GM12864 (cell line): ENCODE measurements at regions not wholly inside any gene's neighbourhood (a gene's known extent, or its start where the extent isn't known, plus 50 kb on each side); places are given as distances from the start of the nearest gene placed in this dataset.

Experiments
- DNase-seq: peaks from one replicate; pipeline ENCODE4 v3.0.0-alpha.2; 2011; ENCODE audit warnings: low read depth
- H3K4me3 ChIP-seq: 2 replicates; pipeline ENCODE4 v1.5.1; 2011; ENCODE audit warnings: mild to moderate bottlenecking, low read depth, low read length, control low read depth
- TF ChIP-seq, protein P1 (sequence below): IDR thresholded peaks from 2 replicates; pipeline ENCODE4 v1.5.1; 2011; ENCODE audit warnings: low read depth, mild to moderate bottlenecking, moderate library complexity, low read length, control low read depth, inconsistent platforms; ENCODE audit errors: missing control alignments

DNA sequence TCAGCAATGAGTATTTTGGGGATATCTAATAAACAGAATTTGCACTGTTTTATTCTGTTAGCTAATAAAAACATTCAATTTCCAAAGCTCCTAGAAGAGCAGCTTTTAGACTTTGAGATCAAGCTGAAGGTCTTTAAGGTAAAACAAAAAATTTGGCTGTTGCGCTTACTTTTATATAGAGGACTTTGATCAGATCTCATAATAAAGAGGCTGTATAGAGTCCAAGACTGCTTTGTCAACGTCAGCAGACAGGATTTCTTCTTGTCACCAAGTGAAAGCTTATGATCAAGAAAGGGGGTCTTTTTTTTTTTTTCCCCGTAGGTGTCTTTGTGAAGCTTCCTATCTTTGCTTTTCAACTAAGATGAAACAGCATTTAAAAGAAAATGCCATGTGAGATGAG, 556.5 kb upstream of the SLC35B3 start:
- no peak for DNase-seq
- TF ChIP-seq, protein P1, sequence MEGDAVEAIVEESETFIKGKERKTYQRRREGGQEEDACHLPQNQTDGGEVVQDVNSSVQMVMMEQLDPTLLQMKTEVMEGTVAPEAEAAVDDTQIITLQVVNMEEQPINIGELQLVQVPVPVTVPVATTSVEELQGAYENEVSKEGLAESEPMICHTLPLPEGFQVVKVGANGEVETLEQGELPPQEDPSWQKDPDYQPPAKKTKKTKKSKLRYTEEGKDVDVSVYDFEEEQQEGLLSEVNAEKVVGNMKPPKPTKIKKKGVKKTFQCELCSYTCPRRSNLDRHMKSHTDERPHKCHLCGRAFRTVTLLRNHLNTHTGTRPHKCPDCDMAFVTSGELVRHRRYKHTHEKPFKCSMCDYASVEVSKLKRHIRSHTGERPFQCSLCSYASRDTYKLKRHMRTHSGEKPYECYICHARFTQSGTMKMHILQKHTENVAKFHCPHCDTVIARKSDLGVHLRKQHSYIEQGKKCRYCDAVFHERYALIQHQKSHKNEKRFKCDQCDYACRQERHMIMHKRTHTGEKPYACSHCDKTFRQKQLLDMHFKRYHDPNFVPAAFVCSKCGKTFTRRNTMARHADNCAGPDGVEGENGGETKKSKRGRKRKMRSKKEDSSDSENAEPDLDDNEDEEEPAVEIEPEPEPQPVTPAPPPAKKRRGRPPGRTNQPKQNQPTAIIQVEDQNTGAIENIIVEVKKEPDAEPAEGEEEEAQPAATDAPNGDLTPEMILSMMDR = no peak
- H3K4me3 ChIP-seq = no peak overlapping the region

DNA sequence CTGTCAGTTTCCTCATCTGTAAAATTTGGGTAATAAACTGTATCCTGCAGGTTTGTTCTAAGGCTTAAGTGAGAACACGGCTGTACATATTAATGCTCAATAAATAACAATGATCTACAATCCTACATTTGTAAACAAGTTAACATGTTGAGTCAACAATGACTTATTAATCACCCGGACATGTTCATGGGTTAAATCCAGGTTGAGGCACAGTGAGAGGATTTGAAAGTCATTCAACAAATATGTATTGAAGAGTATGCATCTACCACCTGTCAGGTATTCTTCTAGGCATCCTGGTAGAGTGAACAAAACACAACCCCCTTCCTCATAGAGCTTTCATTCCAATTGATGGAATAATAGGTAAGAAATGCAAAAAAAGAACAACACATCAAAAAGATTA, 554.7 kb upstream of the SLC35B3 start:
- no peak overlapping the region for H3K4me3 ChIP-seq
- no peak for DNase-seq
- TF ChIP-seq, protein P1 = no peak

- DNase-seq = peak; percentile 3
- no peak overlapping the region for H3K4me3 ChIP-seq
- TF ChIP-seq, protein P1 = peak; percentile 86
Observed at GRCh38 chr6:8983202-8983688, 547.9 kb upstream of the SLC35B3 start.

DNA sequence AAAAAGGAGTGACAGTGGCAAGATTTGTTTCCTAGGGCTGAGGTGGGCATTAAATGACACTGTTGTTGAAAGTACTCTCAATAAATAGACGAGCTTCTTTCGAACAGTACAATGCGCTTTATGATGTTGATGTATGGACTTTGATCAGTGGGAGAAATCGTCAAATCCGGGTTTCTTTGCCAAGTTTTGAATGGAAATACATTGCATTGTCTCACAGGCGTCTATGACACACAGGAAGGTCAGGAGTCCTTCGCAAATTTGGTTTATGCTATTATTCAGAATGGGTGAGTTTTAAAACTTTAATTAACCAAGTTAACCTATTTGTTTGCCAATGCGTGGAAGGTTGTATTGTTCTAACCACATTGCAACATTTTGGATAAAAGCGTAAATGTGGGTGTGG, 547.3 kb upstream of the SLC35B3 start:
- TF ChIP-seq, protein P1 = no peak
- no peak overlapping the region for H3K4me3 ChIP-seq
- DNase-seq = no peak

DNA sequence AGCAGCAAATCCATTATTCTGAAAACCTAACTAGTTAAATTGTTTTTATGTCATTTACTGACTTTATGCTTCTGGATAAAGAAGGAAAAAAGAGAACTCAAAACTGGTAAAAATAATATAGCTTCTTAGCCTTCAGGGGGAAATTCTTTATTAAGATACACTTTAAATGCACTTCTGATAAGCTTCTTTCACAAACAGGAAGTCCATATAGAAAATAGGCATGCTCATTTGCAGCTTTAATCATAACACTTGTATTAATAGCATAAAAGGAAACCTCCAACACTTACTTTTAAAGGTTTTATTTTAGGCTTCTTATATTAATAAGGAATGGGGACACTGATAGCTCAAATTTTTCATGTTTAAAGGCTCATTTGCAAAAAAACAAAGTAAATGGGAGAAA, 538.0 kb upstream of the SLC35B3 start:
- no peak for DNase-seq
- H3K4me3 ChIP-seq = no peak overlapping the region
- TF ChIP-seq, protein P1 = no peak

DNA sequence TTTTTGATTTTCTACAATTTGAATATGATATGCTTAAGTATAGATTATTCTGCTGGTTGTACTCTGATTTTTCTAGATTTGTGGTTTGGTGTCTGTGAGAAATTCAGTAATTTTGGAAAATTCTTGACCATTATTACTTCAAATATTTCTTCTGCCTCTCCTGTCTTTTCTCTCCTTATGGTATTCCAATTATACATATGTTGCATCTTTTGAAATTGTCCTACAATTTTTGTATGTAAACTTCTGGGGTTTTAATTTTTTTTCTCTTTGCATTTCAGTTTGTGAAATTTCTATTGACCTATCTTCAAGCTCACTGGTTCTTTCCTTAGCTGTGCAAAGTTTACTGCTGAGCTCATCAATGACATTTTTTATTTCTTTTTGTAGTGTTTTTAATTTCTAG, 534.4 kb upstream of the SLC35B3 start:
- H3K4me3 ChIP-seq = no peak overlapping the region
- no peak for DNase-seq
- TF ChIP-seq, protein P1 = no peak

DNA sequence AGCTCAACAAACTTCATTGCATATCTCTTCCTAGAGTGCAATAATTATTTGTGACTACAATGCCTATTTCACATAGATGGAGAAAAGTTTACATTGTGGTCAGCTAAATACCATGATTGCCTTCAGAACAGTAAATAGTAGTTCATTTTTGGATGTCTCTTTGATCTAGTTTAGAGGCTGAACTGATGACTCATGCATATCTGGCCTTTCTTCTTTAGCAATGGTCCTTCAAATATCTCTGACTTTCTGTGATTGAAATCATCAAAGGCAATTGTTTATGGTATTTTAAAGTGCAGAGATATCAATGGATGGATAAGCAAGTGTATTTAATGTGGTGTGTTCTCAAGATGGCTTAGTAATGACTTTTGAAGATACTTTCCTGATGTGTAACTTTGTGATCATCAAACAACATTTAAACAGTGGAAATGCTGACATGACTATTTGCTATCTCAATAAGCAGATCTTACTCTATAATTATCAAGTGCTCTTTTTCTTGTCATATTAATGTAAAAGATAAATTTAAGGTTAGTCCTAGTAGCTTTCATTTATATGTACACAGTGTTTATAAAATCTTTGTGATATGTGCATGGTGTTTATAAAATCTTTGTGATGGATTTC, 523.7 kb upstream of the SLC35B3 start:
- no peak overlapping the region for H3K4me3 ChIP-seq
- DNase-seq = no peak
- TF ChIP-seq, protein P1 = no peak
